Right atrium auricular region (tissue), 2 donors: ENCODE measurements at regions not wholly inside any gene's neighbourhood (a gene's known extent, or its start where the extent isn't known, plus 50 kb on each side); places are given as distances from the start of the nearest gene placed in this dataset.
"Not testable (repeated sequence)": the region's sequence is repeated elsewhere in the genome, so short reads cannot be mapped to it uniquely, and the experiment has no call there.

Source experiments
- DNase-seq: peaks from one replicate; pipeline ENCODE4 v3.0.0-alpha.2; 2019; ENCODE audit warnings: low spot score
- H3K27ac ChIP-seq, 2 donors: fragments of 200-600 bp; sonication (generic); 1 replicate in 1 of 2; 2 replicates in 1 of 2; pipeline ENCODE4 v1.5.1; 2016 to 2019
- H3K27me3 ChIP-seq, 2 donors: fragments of 200-600 bp; sonication (generic); one replicate each; pipeline versions ENCODE4 v1.5.1 to v1.6.0; 2017 to 2019
- H3K36me3 ChIP-seq: fragments of 200-600 bp; sonication (generic); one replicate; pipeline ENCODE4 v1.5.1; 2016
- H3K4me1 ChIP-seq, 2 donors: fragments of 200-600 bp; sonication (generic); one replicate each; pipeline versions ENCODE4 v1.5.1 to v1.6.0; 2017 to 2019
- H3K4me3 ChIP-seq, 2 donors: fragments of 200-600 bp; sonication (generic); 1 replicate in 1 of 2; 2 replicates in 1 of 2; pipeline ENCODE4 v1.5.1; 2017 to 2019; ENCODE audit warnings: mild to moderate bottlenecking in 1 of 2, moderate library complexity in 1 of 2
- H3K9me3 ChIP-seq, 2 donors: fragments of 200-600 bp; sonication (generic); one replicate each; pipeline ENCODE4 v1.5.1; 2019
- CTCF ChIP-seq, 2 donors: fragments of 200-600 bp; sonication (generic); IDR thresholded peaks; one replicate each; pipeline ENCODE4 v1.5.1; 2019; ENCODE audit warnings: antibody characterized with exemption in 2 of 2

GRCh38 chr7:39796947-39797346 is 153.1 kb upstream of the CDK13 start:
- not testable (repeated sequence) for H3K4me3 ChIP-seq, DNase-seq, H3K27ac ChIP-seq, H3K9me3 ChIP-seq, H3K36me3 ChIP-seq, H3K27me3 ChIP-seq, H3K4me1 ChIP-seq

GRCh38 chr7:39798077-39798476 is 152.0 kb upstream of the CDK13 start:
- not testable (repeated sequence) for DNase-seq, H3K4me3 ChIP-seq, H3K27me3 ChIP-seq, H3K4me1 ChIP-seq, H3K9me3 ChIP-seq, H3K27ac ChIP-seq, H3K36me3 ChIP-seq

GRCh38 chr7:39808796-39809481 is 141.1 kb upstream of the CDK13 start:
- no peaks in the 10 kb centered on the region for H3K27me3 ChIP-seq
- H3K9me3 ChIP-seq, result no peaks in the 10 kb centered on the region
- H3K36me3 ChIP-seq, result no peaks in the 10 kb centered on the region
- no peak for DNase-seq
- H3K4me1 ChIP-seq, result no peaks in the 10 kb centered on the region
- no peak overlapping the region for H3K27ac ChIP-seq
- no peak for TF ChIP-seq CTCF (IDR thresholded peaks at IDR 0.05)
- H3K4me3 ChIP-seq, result no peak overlapping the region

- no peak overlapping the region for H3K27ac ChIP-seq
- H3K9me3 ChIP-seq, result no peaks in the 10 kb centered on the region
- H3K27me3 ChIP-seq, result no peaks in the 10 kb centered on the region
- no peak for DNase-seq
- no peaks in the 10 kb centered on the region for H3K36me3 ChIP-seq
- no peak for TF ChIP-seq CTCF (IDR thresholded peaks at IDR 0.05)
- no peaks in the 10 kb centered on the region for H3K4me1 ChIP-seq
- H3K4me3 ChIP-seq, result no peak overlapping the region
Observed at GRCh38 chr7:39810204-39810642, 139.8 kb upstream of the CDK13 start.

GRCh38 chr7:39810710-39811109 is 139.3 kb upstream of the CDK13 start:
- Histone ChIP-seq H3K27me3 (no peaks in the 10 kb centered on the region), H3K4me3 (no peak overlapping the region), H3K9me3 (no peaks in the 10 kb centered on the region), H3K27ac (no peak overlapping the region), H3K4me1 (no peaks in the 10 kb centered on the region), H3K36me3 (no peaks in the 10 kb centered on the region)
- no peak for TF ChIP-seq CTCF (IDR thresholded peaks at IDR 0.05)
- DNase-seq, result no peak

- Histone ChIP-seq H3K4me3 (no peak overlapping the region), H3K27ac (no peak overlapping the region), H3K36me3 (no peaks in the 10 kb centered on the region), H3K27me3 (no peaks in the 10 kb centered on the region), H3K4me1 (peaks cover 0 to under 1% of the 10 kb centered on the region in 2 donors), H3K9me3 (no peaks in the 10 kb centered on the region)
- DNase-seq, result no peak
- TF ChIP-seq CTCF (IDR thresholded peaks at IDR 0.05), result no peak
Observed at GRCh38 chr7:39811161-39811614, 138.9 kb upstream of the CDK13 start.

- no peak for DNase-seq
- no peak for TF ChIP-seq CTCF (IDR thresholded peaks at IDR 0.05)
- Histone ChIP-seq H3K27ac (no peak overlapping the region), H3K4me3 (no peak overlapping the region), H3K4me1 (peaks cover 0 to 7% of the 10 kb centered on the region in 2 donors), H3K9me3 (no peaks in the 10 kb centered on the region), H3K27me3 (no peaks in the 10 kb centered on the region), H3K36me3 (no peaks in the 10 kb centered on the region)
Observed at GRCh38 chr7:39816462-39817060, 133.5 kb upstream of the CDK13 start.
